OCI-LY7 (cell line): ENCODE measurements at regions not wholly inside any gene's neighbourhood (a gene's known extent, or its start where the extent isn't known, plus 50 kb on each side); places are given as distances from the start of the nearest gene placed in this dataset.
"Not testable (repeated sequence)": the region's sequence is repeated elsewhere in the genome, so short reads cannot be mapped to it uniquely, and the experiment has no call there.

Experiments
- EZH2phosphoT487 ChIP-seq: fragments of 200-600 bp; sonication (generic); IDR thresholded peaks from 2 replicates; pipeline ENCODE4 v1.6.1; 2018; ENCODE audit warnings: low read depth, borderline replicate concordance, mild to moderate bottlenecking, mixed run types, antibody characterized with exemption, low read length, moderate library complexity, mixed read lengths
- TF ChIP-seq, protein P1 (sequence below): fragments of 200-600 bp; sonication (generic); conservative IDR thresholded peaks from 2 replicates; pipeline ENCODE4 v1.5.1; 2014; ENCODE audit warnings: mild to moderate bottlenecking, antibody characterized with exemption, low read length, moderate library complexity, mixed read lengths

DNA sequence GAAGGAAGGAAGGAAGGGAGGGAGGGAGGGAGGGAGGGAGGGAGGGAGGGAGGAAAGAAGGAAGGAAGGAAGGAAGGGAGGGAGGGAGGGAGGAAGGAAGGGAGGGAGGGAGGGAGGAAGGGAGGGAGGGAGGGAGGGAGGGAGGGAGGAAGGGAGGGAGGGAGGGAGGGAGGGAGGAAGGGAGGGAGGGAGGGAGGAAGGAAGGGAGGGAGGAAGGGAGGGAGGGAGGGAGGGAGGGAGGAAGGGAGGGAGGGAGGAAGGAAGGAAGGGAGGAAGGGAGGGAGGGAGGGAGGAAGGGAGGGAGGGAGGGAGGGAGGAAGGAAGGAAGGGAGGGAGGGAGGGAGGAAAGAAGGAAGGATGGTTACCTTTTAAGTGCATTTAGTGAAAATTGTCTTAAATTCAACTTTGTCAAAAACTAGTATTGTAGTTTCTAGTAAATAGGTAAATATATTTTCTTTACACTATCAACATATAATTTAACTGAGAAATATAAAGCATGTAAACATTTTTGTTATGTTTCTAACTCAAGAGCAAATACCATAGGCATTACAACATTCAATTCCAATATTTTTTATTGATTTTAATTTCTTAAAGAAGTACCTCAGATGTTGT, 776.4 kb upstream of the ADGRL3 start:
- not testable (repeated sequence) for TF ChIP-seq EZH2phosphoT487
- TF ChIP-seq, protein P1, sequence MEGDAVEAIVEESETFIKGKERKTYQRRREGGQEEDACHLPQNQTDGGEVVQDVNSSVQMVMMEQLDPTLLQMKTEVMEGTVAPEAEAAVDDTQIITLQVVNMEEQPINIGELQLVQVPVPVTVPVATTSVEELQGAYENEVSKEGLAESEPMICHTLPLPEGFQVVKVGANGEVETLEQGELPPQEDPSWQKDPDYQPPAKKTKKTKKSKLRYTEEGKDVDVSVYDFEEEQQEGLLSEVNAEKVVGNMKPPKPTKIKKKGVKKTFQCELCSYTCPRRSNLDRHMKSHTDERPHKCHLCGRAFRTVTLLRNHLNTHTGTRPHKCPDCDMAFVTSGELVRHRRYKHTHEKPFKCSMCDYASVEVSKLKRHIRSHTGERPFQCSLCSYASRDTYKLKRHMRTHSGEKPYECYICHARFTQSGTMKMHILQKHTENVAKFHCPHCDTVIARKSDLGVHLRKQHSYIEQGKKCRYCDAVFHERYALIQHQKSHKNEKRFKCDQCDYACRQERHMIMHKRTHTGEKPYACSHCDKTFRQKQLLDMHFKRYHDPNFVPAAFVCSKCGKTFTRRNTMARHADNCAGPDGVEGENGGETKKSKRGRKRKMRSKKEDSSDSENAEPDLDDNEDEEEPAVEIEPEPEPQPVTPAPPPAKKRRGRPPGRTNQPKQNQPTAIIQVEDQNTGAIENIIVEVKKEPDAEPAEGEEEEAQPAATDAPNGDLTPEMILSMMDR: not testable (repeated sequence)
